BE2C (cell line): ENCODE measurements at regions not wholly inside any gene's neighbourhood (a gene's known extent, or its start where the extent isn't known, plus 50 kb on each side); places are given as distances from the start of the nearest gene placed in this dataset.
"Not testable (repeated sequence)": the region's sequence is repeated elsewhere in the genome, so short reads cannot be mapped to it uniquely, and the experiment has no call there.

Experiments used
- DNase-seq: peaks from one replicate; pipeline ENCODE4 v3.0.0-alpha.2; 2020
- H3K27me3 ChIP-seq: fragments of 250-450 bp; sonication (Bioruptor Pico); 2 replicates; pipeline ENCODE4 v1.5.1; 2020; ENCODE audit warnings: mild to moderate bottlenecking
- H3K36me3 ChIP-seq: fragments of 250-450 bp; sonication (Bioruptor Pico); 2 replicates; pipeline ENCODE4 v1.5.1; 2020; ENCODE audit warnings: mild to moderate bottlenecking
- H3K4me1 ChIP-seq: fragments of 250-450 bp; sonication (Bioruptor Pico); 2 replicates; pipeline ENCODE4 v1.5.1; 2020
- H3K4me3 ChIP-seq: 2 replicates; pipeline ENCODE4 v1.5.1; 2011; ENCODE audit warnings: low read depth, low read length
- H3K9me3 ChIP-seq: fragments of 250-450 bp; sonication (Bioruptor Pico); 2 replicates; pipeline ENCODE4 v1.5.1; 2020

DNA sequence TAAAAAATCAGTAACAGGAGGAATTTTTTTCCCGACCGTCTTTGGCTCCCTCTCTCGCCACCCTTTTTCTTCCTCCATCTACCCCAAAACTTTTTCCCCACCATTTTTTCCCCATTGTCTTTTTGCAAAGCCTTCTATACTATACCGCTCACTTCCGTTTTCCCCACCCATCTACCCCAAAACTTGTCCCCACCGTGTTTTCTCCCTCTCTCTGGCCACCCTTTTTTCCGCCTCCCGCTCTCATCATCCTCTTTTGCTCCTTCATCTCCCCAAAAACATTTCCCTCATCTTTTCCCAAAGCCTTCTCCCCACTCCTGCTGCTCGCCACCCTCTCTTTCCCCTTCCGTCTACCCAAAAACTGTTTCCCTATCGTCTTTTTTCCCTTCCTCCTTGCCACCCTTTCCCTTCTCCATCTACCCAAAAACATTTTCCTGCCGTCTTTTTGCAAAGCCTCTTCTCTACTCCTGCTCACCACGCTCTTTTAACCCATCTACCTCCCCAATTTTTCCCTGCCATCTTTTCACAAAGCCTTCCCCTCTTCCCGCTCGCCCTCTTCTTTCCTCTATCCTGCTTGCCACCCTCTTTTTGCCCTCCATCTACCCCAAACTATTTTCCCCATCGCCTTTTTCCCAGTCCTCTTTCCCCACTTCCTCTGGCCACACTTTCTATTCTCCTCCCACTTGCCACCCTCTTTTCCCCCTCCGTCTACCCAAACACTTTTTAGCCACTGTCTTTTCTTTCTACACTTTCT, 109.4 kb upstream of the TPTE start:
- H3K4me1 ChIP-seq, H3K4me3 ChIP-seq, H3K27me3 ChIP-seq, H3K9me3 ChIP-seq, DNase-seq, H3K36me3 ChIP-seq: not testable (repeated sequence)

DNA sequence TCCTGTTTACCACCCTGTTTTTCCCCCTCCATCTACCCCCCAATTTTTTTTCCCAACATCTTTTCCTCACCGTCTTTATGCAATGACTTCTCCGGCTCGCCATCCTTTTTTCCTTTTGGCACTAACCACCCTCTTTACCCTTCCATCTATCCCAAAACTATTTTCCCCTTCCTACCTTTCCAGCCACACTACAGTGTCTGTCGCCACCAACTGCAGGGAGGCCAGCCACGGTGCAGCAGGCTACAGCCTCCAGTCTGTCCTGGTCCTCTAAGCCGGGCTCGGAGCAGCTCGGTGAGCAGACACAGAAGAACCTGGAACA, 108.5 kb upstream of the TPTE start:
- H3K36me3 ChIP-seq, H3K4me1 ChIP-seq, H3K4me3 ChIP-seq, H3K9me3 ChIP-seq, H3K27me3 ChIP-seq, DNase-seq: not testable (repeated sequence)

DNA sequence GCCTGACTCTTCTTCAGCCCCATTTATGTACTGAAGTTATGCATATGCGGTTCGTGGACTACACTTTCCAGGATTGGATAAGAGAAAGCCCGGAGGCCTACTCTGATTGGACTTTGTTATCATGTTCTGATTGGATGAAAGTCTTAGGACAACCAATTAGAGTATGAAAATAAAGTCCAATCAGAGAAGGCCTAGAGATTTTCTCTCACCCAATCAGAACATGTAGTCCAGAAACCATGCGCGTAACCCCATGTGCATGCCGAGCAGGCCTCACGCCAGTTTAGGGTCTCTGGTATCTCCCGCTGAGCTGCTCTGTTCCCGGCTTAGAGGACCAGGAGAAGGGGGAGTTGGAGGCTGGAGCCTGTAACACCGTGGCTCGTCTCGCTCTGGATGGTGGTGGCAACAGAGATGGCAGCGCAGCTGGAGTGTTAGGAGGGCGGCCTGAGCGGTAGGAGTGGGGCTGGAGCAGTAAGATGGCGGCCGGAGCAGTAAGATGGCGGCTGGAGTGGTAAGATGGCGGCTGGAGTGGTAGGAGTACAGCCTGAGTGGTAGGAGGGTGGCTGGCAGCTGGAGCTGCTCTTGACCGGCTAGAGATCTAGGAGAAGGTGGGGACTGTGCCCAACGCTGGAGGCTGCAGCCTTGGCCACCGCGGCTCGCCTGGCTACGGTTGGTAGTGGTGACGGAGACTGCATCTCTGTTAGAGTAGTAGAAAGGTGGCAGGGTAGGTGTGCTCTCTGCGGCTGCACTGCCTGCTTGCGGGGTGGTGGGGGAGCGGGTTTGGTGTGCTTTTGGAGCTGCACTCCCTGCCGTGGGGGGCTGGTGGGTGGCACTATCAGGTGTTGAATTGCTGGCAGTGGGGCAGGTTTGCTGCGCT, 107.9 kb upstream of the TPTE start:
- H3K36me3 ChIP-seq, H3K9me3 ChIP-seq, H3K4me3 ChIP-seq, DNase-seq, H3K27me3 ChIP-seq, H3K4me1 ChIP-seq: not testable (repeated sequence)

DNA sequence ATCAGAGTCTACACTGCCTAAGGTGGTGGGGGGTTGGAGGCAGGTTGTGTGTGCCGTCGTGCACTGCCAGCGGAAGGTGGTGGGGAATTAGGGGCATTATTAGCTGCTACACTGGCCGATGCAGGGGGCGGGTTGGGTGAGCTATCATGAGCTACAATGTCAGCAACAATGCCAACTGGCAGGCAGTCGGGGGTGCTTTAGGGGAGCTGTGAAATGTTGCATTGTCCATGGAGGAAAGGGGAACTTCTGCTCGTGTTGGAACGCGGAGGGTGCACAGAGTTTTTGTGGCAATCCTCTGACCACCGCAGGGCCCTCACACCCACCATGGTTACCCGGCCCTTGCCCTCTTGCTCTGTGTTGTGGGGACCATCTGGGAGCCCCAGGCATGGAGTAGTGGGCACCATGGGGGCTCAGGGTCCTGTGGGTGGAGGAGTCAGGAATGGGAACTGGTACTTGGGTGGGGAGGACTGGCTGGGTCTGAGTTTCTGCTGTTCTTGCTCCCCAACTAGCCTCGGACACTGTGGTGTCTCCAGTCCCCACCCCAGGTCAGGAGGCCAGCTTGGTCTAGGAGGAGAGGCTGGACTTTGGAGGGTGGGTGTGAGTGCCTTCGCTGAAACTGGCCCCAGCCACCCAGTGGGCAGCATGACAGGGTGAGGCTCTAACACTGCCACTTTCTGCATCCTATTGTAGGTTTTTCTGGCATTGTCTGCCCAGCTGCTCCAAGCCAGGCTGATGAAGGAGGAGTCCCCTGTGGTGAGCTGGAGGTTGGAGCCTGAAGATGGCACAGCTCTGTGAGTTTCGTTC, 107.1 kb upstream of the TPTE start:
- peaks cover 13% of the 10 kb centered on the region for H3K9me3 ChIP-seq
- H3K36me3 ChIP-seq, H3K4me3 ChIP-seq: not testable (repeated sequence)

DNA sequence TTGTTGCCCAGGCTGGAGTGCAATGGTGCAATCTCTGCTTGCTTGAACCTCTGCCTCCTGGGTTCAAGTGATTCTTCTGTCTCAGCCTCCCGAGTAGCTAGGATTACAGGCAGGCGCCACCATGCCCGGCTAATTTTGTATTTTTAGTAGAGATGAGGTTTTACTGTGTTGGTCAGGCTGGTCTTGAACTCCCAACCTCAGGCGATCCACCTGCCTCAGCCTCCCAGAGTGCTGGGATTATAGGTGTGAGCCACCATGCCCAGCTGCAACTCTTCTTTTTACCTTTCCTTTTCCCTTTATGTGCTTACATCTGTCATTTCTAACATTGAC, 106.5 kb upstream of the TPTE start:
- H3K9me3 ChIP-seq: peaks cover 13% of the 10 kb centered on the region
- H3K36me3 ChIP-seq, H3K4me3 ChIP-seq, H3K4me1 ChIP-seq, H3K27me3 ChIP-seq, DNase-seq: not testable (repeated sequence)

More for the DNA sequence above, 107.1 kb upstream of the TPTE start:
- not testable (repeated sequence) for H3K4me1 ChIP-seq, DNase-seq, H3K27me3 ChIP-seq

- H3K4me1 ChIP-seq, DNase-seq, H3K4me3 ChIP-seq, H3K36me3 ChIP-seq, H3K27me3 ChIP-seq: not testable (repeated sequence)
- peaks cover 13% of the 10 kb centered on the region for H3K9me3 ChIP-seq
Measured at GRCh38 chr21:10415456-10415855, 105.9 kb upstream of the TPTE start.

DNA sequence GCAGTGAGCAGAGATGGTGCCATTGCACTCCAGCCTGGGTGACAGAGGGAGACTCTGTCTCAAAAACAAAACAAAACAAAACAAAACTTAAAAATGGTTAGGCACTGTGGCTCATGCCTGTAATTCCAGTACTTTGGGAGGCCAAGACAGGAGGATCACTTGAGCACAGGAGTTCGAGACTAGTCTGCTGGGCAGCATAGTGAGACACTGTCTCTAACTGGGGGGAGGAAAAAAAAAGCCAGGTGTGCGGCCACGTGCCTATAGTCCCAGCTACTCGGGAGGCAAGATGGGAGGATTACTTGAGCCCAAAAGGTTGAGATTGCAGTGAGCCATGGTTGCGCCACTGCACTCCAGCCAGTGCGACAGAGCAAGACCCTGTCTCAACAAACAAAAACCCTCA, 105.5 kb upstream of the TPTE start:
- not testable (repeated sequence) for DNase-seq, H3K4me1 ChIP-seq, H3K4me3 ChIP-seq, H3K36me3 ChIP-seq, H3K27me3 ChIP-seq
- peaks cover 13% of the 10 kb centered on the region for H3K9me3 ChIP-seq

DNA sequence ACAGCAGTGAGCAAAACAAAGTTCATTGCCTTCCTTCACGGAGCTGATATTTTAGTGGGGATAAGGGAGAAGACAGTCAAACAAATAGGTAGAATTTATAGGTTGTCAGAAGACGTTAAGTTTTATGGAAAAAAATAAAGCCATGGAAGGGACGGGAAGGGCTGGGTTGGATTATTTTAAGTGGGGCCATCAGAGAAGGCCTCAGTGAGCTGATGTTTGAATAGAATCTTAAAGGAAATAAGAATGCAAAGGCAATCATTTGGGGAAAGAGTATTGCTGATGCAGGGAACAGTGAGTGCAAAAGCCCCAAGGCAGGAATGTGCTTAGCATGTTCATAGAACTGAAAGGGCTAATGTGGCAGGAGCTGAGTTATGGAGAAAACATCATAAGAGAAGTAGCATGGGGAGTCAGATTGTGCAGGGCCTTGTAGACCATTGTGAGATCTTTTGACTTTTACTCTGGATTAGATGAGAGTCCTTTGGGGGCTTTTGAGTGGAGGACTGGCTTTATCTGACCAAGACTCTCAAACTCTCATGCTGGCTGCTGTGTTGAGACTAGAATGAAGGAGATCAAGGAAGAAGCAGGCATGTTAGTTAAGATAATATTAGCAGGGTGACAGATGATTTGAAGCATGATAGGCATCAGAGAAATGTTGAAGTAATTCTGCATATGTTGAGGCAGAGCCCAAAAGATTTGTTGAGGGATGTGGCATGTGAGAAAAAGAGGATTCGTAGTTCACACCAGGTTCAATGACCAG, 104.5 kb upstream of the TPTE start:
- H3K27me3 ChIP-seq, H3K36me3 ChIP-seq, H3K4me1 ChIP-seq, H3K4me3 ChIP-seq, DNase-seq: not testable (repeated sequence)
- peaks cover 13% of the 10 kb centered on the region for H3K9me3 ChIP-seq

GRCh38 chr21:10417551-10418002, 103.8 kb upstream of the TPTE start:
- H3K9me3 ChIP-seq: peaks cover 13% of the 10 kb centered on the region
- H3K36me3 ChIP-seq, H3K27me3 ChIP-seq, H3K4me3 ChIP-seq, H3K4me1 ChIP-seq, DNase-seq: not testable (repeated sequence)

DNA sequence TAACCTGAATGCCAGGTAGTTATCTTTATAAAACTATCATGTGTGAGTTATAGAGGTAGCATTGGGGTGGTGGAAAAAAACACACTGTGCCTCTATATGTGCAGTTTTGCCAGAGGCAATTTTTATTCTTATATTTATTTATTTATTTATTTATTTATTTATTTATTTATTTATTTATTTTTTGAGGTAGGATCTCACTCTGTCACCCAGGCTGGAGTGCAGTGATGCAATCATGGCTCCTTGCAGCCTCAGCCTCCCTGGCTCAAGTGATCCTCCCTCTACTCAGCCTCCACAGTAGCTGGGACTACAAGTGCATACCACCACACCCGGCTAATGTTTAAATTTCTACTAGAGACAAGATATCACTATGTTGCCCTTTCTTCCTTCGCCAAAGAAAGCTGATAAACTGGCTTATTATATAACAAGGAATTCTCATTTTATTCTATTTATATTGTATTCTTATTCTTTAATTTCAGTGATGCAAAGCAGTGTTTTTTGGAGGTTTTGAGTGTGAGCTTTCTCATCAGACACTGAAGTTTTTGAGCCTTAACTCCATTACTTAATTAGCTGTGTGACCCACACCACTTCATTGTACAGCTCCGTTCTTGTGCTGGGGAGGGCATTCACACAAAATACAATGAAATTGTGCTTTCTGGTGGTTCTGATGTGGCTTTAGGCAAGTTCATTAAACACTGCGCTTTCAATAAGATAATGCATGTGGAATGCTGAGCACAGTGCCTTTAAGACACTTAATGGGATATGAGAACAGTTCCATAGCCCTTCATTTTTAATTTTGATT, 102.9 kb upstream of the TPTE start:
- H3K27me3 ChIP-seq, H3K4me3 ChIP-seq, DNase-seq, H3K36me3 ChIP-seq, H3K4me1 ChIP-seq: not testable (repeated sequence)
- H3K9me3 ChIP-seq: peaks cover 15% of the 10 kb centered on the region

DNA sequence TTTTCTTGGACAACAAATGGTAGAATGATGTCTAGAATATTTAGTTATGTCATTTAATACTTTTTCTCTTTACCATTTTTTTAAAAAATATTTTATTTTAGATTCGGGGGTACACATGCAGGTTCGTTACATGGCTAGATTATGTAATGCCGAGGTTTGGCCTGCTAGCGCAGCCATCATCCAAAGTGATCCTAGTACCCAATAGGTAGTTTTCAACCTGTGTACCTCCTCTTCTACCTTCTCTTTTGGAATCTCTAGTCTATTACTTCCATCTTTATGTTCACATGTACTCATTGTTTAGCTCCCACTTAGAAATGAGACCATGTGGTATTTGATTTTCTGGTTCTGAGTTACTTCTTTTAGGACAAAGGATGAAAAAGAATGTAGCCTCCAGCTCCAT, 100.2 kb upstream of the TPTE start:
- H3K27me3 ChIP-seq, H3K4me3 ChIP-seq, H3K9me3 ChIP-seq, H3K36me3 ChIP-seq, H3K4me1 ChIP-seq, DNase-seq: not testable (repeated sequence)

DNA sequence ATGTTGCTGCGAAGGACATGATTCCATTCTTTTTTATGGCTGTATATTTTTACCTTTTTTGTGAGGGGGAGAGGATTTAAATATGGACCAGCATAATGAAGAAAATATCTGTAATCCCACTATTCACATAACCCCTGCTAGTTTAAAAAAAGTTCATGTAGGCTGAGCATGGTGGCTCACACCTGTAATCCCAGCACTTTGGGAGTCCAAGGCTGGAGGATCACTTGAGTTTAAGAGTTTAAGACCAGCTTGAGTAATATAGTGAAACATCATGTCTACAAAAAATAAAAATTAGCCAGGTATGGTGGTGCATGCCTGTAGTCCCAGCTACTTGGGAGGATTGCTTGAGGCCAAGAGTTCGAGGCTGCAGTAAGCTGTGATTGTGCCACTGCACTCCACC, 99.8 kb upstream of the TPTE start:
- H3K4me3 ChIP-seq, H3K27me3 ChIP-seq, H3K9me3 ChIP-seq, DNase-seq, H3K36me3 ChIP-seq, H3K4me1 ChIP-seq: not testable (repeated sequence)

GRCh38 chr21:10424097-10424886, 97.1 kb upstream of the TPTE start:
- H3K36me3 ChIP-seq, H3K9me3 ChIP-seq, H3K4me1 ChIP-seq, DNase-seq, H3K27me3 ChIP-seq, H3K4me3 ChIP-seq: not testable (repeated sequence)

- not testable (repeated sequence) for H3K9me3 ChIP-seq, H3K36me3 ChIP-seq, H3K4me3 ChIP-seq, H3K4me1 ChIP-seq, DNase-seq, H3K27me3 ChIP-seq
Measured at GRCh38 chr21:10424887-10425145, 96.6 kb upstream of the TPTE start.
